Stimulated activated naive CD8-positive, alpha-beta T cell treated with anti-CD3 and anti-CD28 coated beads, Interleukin-15, amount 100 ng/mL, for 72 hours (primary cell): ENCODE measurements at regions not wholly inside any gene's neighbourhood (a gene's known extent, or its start where the extent isn't known, plus 50 kb on each side); places are given as distances from the start of the nearest gene placed in this dataset.
"Not testable (repeated sequence)": the region's sequence is repeated elsewhere in the genome, so short reads cannot be mapped to it uniquely, and the experiment has no call there.

Experiments used
- ATAC-seq: fragments of 150-1000 bp; cut with Tn5 transposase; 2 replicates; pipeline ENCODE4 v1.10.0; 2021; ENCODE audit warnings: mild to moderate bottlenecking, moderate library complexity
- DNase-seq, 2 donors: peaks; one replicate each; pipeline ENCODE4 v3.0.0; 2021 to 2022
- H3K27ac Mint-ChIP-seq, 2 donors: one replicate each; pipeline ENCODE4 v1.8.0; 2022; ENCODE audit warnings: mild to moderate bottlenecking in 2 of 2, mixed read lengths in 2 of 2, moderate library complexity in 2 of 2
- H3K27me3 Mint-ChIP-seq: one replicate; pipeline ENCODE4 v1.8.0; 2022; ENCODE audit warnings: mixed read lengths
- H3K4me1 Mint-ChIP-seq: one replicate; pipeline ENCODE4 v1.8.0; 2022; ENCODE audit warnings: mild to moderate bottlenecking, mixed read lengths
- H3K4me3 Mint-ChIP-seq, 2 donors: one replicate each; pipeline ENCODE4 v1.8.0; 2022; ENCODE audit warnings: mild to moderate bottlenecking in 2 of 2, mixed read lengths in 2 of 2, moderate library complexity in 1 of 2
- H3K9me3 Mint-ChIP-seq, 2 donors: one replicate each; pipeline ENCODE4 v1.8.0; 2022; ENCODE audit warnings: mixed read lengths in 2 of 2

GRCh38 chr5:109283086-109283485 lies 126.7 kb downstream of the PJA2 start:
- ATAC-seq, H3K4me3 Mint-ChIP-seq, H3K4me1 Mint-ChIP-seq, H3K27ac Mint-ChIP-seq, H3K27me3 Mint-ChIP-seq, DNase-seq: not testable (repeated sequence)
- H3K9me3 Mint-ChIP-seq: peaks cover 23 to 24% of the 10 kb centered on the region in 2 donors

- Mint-ChIP-seq H3K4me1 (no peaks in the 10 kb centered on the region), H3K27ac (no peak overlapping the region), H3K4me3 (no peak overlapping the region), H3K27me3 (no peaks in the 10 kb centered on the region), H3K9me3 (peaks cover 19 to 21% of the 10 kb centered on the region in 2 donors)
- ATAC-seq: no peak
- DNase-seq: no peak
These were observed 128.6 kb downstream of the PJA2 start for GRCh38 chr5:109281136-109281690.

- DNase-seq (no peak), ATAC-seq (no peak)
- Mint-ChIP-seq H3K27ac (no peak overlapping the region), H3K9me3 (no peaks in the 10 kb centered on the region), H3K4me3 (no peak overlapping the region), H3K27me3 (no peaks in the 10 kb centered on the region), H3K4me1 (no peaks in the 10 kb centered on the region)
These were observed 131.6 kb downstream of the PJA2 start for GRCh38 chr5:109278141-109278540.

- Mint-ChIP-seq H3K27me3 (no peaks in the 10 kb centered on the region), H3K4me3 (no peak overlapping the region), H3K4me1 (no peaks in the 10 kb centered on the region), H3K27ac (no peak overlapping the region), H3K9me3 (no peaks in the 10 kb centered on the region)
- no peak for ATAC-seq
- DNase-seq: no peak
These were observed 133.9 kb downstream of the PJA2 start for GRCh38 chr5:109275919-109276318.

GRCh38 chr5:109273594-109273993 lies 136.2 kb downstream of the PJA2 start:
- no peaks in the 10 kb centered on the region for H3K4me1 Mint-ChIP-seq
- no peaks in the 10 kb centered on the region for H3K27me3 Mint-ChIP-seq
- no peak overlapping the region for H3K27ac Mint-ChIP-seq
- no peak for ATAC-seq
- H3K4me3 Mint-ChIP-seq: no peak overlapping the region
- H3K9me3 Mint-ChIP-seq: peaks cover 8 to 11% of the 10 kb centered on the region in 2 donors
- DNase-seq: no peak

- H3K9me3 Mint-ChIP-seq: peaks cover 17 to 18% of the 10 kb centered on the region in 2 donors
- no peak overlapping the region for H3K27ac Mint-ChIP-seq
- no peak for ATAC-seq
These were observed 142.5 kb downstream of the PJA2 start for GRCh38 chr5:109267283-109267682.

GRCh38 chr5:109258755-109259154 lies 151.0 kb downstream of the PJA2 start:
- Mint-ChIP-seq H3K9me3 (peaks cover 0 to 8% of the 10 kb centered on the region in 2 donors), H3K27me3 (no peaks in the 10 kb centered on the region), H3K4me1 (no peaks in the 10 kb centered on the region), H3K4me3 (no peak overlapping the region), H3K27ac (no peak overlapping the region)
- ATAC-seq: no peak
- no peak for DNase-seq

More at GRCh38 chr5:109267283-109267682, 142.5 kb downstream of the PJA2 start:
- no peak for DNase-seq
- Mint-ChIP-seq H3K27me3 (no peaks in the 10 kb centered on the region), H3K4me3 (no peak overlapping the region), H3K4me1 (no peaks in the 10 kb centered on the region)

GRCh38 chr5:109256486-109256885 lies 153.3 kb downstream of the PJA2 start:
- Mint-ChIP-seq H3K27me3 (no peaks in the 10 kb centered on the region), H3K27ac (no peak overlapping the region), H3K4me3 (no peak overlapping the region), H3K4me1 (no peaks in the 10 kb centered on the region), H3K9me3 (peaks cover 0 to 8% of the 10 kb centered on the region in 2 donors)
- DNase-seq: no peak
- ATAC-seq: no peak

- Mint-ChIP-seq H3K9me3 (peaks cover 5 to 8% of the 10 kb centered on the region in 2 donors), H3K27ac (no peak overlapping the region), H3K4me1 (no peaks in the 10 kb centered on the region), H3K27me3 (no peaks in the 10 kb centered on the region), H3K4me3 (no peak overlapping the region)
- DNase-seq: no peak
- no peak for ATAC-seq
These were observed 155.3 kb downstream of the PJA2 start for GRCh38 chr5:109254511-109254910.

- Mint-ChIP-seq H3K27ac (peak overlapping the region in 1 of 2 donors; percentile 6), H3K9me3 (peaks cover 0 to 10% of the 10 kb centered on the region in 2 donors), H3K4me3 (no peak overlapping the region), H3K4me1 (no peaks in the 10 kb centered on the region), H3K27me3 (no peaks in the 10 kb centered on the region)
- DNase-seq: no peak
- no peak for ATAC-seq
These were observed 156.5 kb downstream of the PJA2 start for GRCh38 chr5:109253262-109253661.

- H3K9me3 Mint-ChIP-seq: peaks cover 0 to 10% of the 10 kb centered on the region in 2 donors
- no peak for ATAC-seq
These were observed 157.0 kb downstream of the PJA2 start for GRCh38 chr5:109252731-109253130.

GRCh38 chr5:109250533-109251329 lies 159.0 kb downstream of the PJA2 start:
- DNase-seq (no peak), ATAC-seq (no peak)
- Mint-ChIP-seq H3K9me3 (peaks cover 11 to 28% of the 10 kb centered on the region in 2 donors), H3K4me3 (no peak overlapping the region), H3K4me1 (no peaks in the 10 kb centered on the region), H3K27me3 (no peaks in the 10 kb centered on the region), H3K27ac (no peak overlapping the region)

More at GRCh38 chr5:109252731-109253130, 157.0 kb downstream of the PJA2 start:
- H3K27me3 Mint-ChIP-seq: no peaks in the 10 kb centered on the region
- no peaks in the 10 kb centered on the region for H3K4me1 Mint-ChIP-seq
- no peak for DNase-seq
- H3K27ac Mint-ChIP-seq: no peak overlapping the region
- no peak overlapping the region for H3K4me3 Mint-ChIP-seq

- peaks cover 11 to 32% of the 10 kb centered on the region in 2 donors for H3K9me3 Mint-ChIP-seq
- no peaks in the 10 kb centered on the region for H3K4me1 Mint-ChIP-seq
- ATAC-seq (no peak), DNase-seq (no peak)
- no peaks in the 10 kb centered on the region for H3K27me3 Mint-ChIP-seq
- H3K27ac Mint-ChIP-seq: no peak overlapping the region
- no peak overlapping the region for H3K4me3 Mint-ChIP-seq
These were observed 159.7 kb downstream of the PJA2 start for GRCh38 chr5:109250080-109250479.

- DNase-seq (no peak), ATAC-seq (no peak)
- no peak overlapping the region for H3K27ac Mint-ChIP-seq
- no peak overlapping the region for H3K4me3 Mint-ChIP-seq
- peaks cover 11 to 36% of the 10 kb centered on the region in 2 donors for H3K9me3 Mint-ChIP-seq
- H3K4me1 Mint-ChIP-seq: no peaks in the 10 kb centered on the region
- no peaks in the 10 kb centered on the region for H3K27me3 Mint-ChIP-seq
These were observed 160.6 kb downstream of the PJA2 start for GRCh38 chr5:109249126-109249525.

- ATAC-seq (no peak), DNase-seq (no peak)
- Mint-ChIP-seq H3K27ac (no peak overlapping the region), H3K4me1 (no peaks in the 10 kb centered on the region), H3K4me3 (no peak overlapping the region), H3K9me3 (peaks cover 11 to 40% of the 10 kb centered on the region in 2 donors), H3K27me3 (no peaks in the 10 kb centered on the region)
These were observed 161.8 kb downstream of the PJA2 start for GRCh38 chr5:109247986-109248385.

- Mint-ChIP-seq H3K4me1 (peaks cover 7% of the 10 kb centered on the region), H3K4me3 (no peak overlapping the region), H3K9me3 (peaks cover 11 to 40% of the 10 kb centered on the region in 2 donors), H3K27ac (no peak overlapping the region), H3K27me3 (no peaks in the 10 kb centered on the region)
- DNase-seq (no peak), ATAC-seq (no peak)
These were observed 162.8 kb downstream of the PJA2 start for GRCh38 chr5:109246841-109247592.
